T-cell (primary cell): ENCODE measurements at regions not wholly inside any gene's neighbourhood (a gene's known extent, or its start where the extent isn't known, plus 50 kb on each side); places are given as distances from the start of the nearest gene placed in this dataset.

Experiments used
- ATAC-seq, 4 experiments: fragments of 200-7000 bp in 3 of 4; fragments of 150-1000 bp in 1 of 4; cut with Tn5 transposase; replicated peaks in 1 of 4; 1 replicate in 3 of 4; 2 replicates in 1 of 4; pipeline ENCODE4 v1.10.0; 2021; ENCODE audit warnings: moderate library complexity in 3 of 4, mild to moderate bottlenecking in 2 of 4, moderate number of reproducible peaks in 1 of 4
- CTCF ChIA-PET, 2 donors: fragments of 300-600 bp; sonication (Branson Sonifier 250); formaldehyde crosslinking; loops; one replicate each; lab custom pipeline; 2022; ENCODE audit warnings: antibody characterized with exemption in 2 of 2; lab: Charles Lee
- POLR2A ChIA-PET, 2 donors: fragments of 300-600 bp; sonication (Branson Sonifier 250); formaldehyde crosslinking; loops; one replicate each; lab custom pipeline; 2022; ENCODE audit warnings: antibody characterized with exemption in 2 of 2; lab: Charles Lee
- DNase-seq, 35 experiments: peaks; one replicate each; pipeline versions ENCODE4 v3.0.0 to v3.0.0-alpha.2; 2013 to 2023
- H3K27ac ChIP-seq: one replicate; pipeline ENCODE4 v1.5.1; 2013; ENCODE audit warnings: low read length
- H3K27me3 ChIP-seq, 2 experiments: replicated peaks in 1 of 2; 1 replicate in 1 of 2; 2 replicates in 1 of 2; pipeline versions ENCODE4 v1.6.1 to v1.7.0; 2013; ENCODE audit warnings: low read length in 1 of 2, mixed read lengths in 1 of 2; ENCODE audit not compliant: control insufficient read depth in 2 of 2, insufficient read depth in 2 of 2; ENCODE audit errors: extremely low read depth in 1 of 2
- H3K36me3 ChIP-seq, 2 donors: 1 replicate in 1 of 2; 2 replicates in 1 of 2; pipeline versions ENCODE4 v1.6.1 to v1.7.0; 2013; ENCODE audit warnings: low read length in 1 of 2; ENCODE audit not compliant: control insufficient read depth in 2 of 2, insufficient read depth in 1 of 2; ENCODE audit errors: extremely low read depth in 1 of 2
- H3K4me1 ChIP-seq, 2 experiments: 1 replicate in 1 of 2; 2 replicates in 1 of 2; pipeline versions ENCODE4 v1.6.1 to v1.7.0; 2013; ENCODE audit warnings: low read length in 2 of 2, mixed read lengths in 1 of 2; ENCODE audit not compliant: insufficient read depth in 2 of 2, control insufficient read depth in 1 of 2; ENCODE audit errors: extremely low read depth in 1 of 2
- H3K4me3 ChIP-seq, 2 donors: 1 replicate in 1 of 2; 2 replicates in 1 of 2; pipeline versions ENCODE4 v1.5.1 to v1.7.0; 2013; ENCODE audit warnings: mild to moderate bottlenecking in 2 of 2, low read length in 1 of 2, moderate library complexity in 1 of 2; ENCODE audit not compliant: control insufficient read depth in 1 of 2; ENCODE audit errors: extremely low read depth in 1 of 2
- H3K9me3 ChIP-seq: 2 replicates; pipeline ENCODE4 v1.7.0; 2013
- H3K27ac Mint-ChIP-seq, 2 donors: one replicate each; pipeline ENCODE4 v1.8.0; 2020 to 2021; ENCODE audit warnings: mild to moderate bottlenecking in 2 of 2, mixed read lengths in 2 of 2
- H3K27me3 Mint-ChIP-seq, 2 donors: one replicate each; pipeline ENCODE4 v1.8.0; 2021 to 2022; ENCODE audit warnings: mixed read lengths in 2 of 2
- H3K36me3 Mint-ChIP-seq: one replicate; pipeline ENCODE4 v1.8.0; 2021; ENCODE audit warnings: mixed read lengths
- H3K4me1 Mint-ChIP-seq, 3 donors: one replicate each; pipeline ENCODE4 v1.8.0; 2020 to 2022; ENCODE audit warnings: mixed read lengths in 3 of 3, mild to moderate bottlenecking in 1 of 3
- H3K4me3 Mint-ChIP-seq, 3 donors: one replicate each; pipeline ENCODE4 v1.8.0; 2020 to 2022; ENCODE audit warnings: mild to moderate bottlenecking in 3 of 3, mixed read lengths in 3 of 3, moderate library complexity in 3 of 3
- H3K9me3 Mint-ChIP-seq, 3 donors: one replicate each; pipeline ENCODE4 v1.8.0; 2020 to 2022; ENCODE audit warnings: mixed read lengths in 3 of 3
- WGBS: methylation state at CpG from one replicate; pipeline ENCODE4 v1.1.5; 2013; ENCODE audit warnings: missing lambda C conversion rate; ENCODE audit not compliant: insufficient coverage; 5-methylcytosine and 5-hydroxymethylcytosine counted together

GRCh38 chr3:27877061-27878013 lies 155.2 kb upstream of the EOMES start:
- Histone ChIP-seq H3K4me3 (no peak overlapping the region), H3K27ac (no peak overlapping the region), H3K36me3 (no peaks in the 10 kb centered on the region), H3K4me1 (peaks cover 35 to 49% of the 10 kb centered on the region in 2 experiments), H3K9me3 (no peaks in the 10 kb centered on the region), H3K27me3 (no peaks in the 10 kb centered on the region)
- DNase-seq (peak in 1 of 35 experiments; percentile 45), ATAC-seq (no peak)
- Mint-ChIP-seq H3K4me3 (peak overlapping the region in 1 of 3 donors; percentile 39), H3K4me1 (peaks cover 65 to 77% (median 68%) of the 10 kb centered on the region in 3 donors), H3K27me3 (no peaks in the 10 kb centered on the region), H3K27ac (peak overlapping the region; percentile 59 to 63), H3K36me3 (no peaks in the 10 kb centered on the region), H3K9me3 (peaks cover 0 to 5% (median 0%) of the 10 kb centered on the region in 3 donors)
- ChIA-PET POLR2A (no interaction called here), CTCF (no interaction called here)
- WGBS, result 95% methylated on average over 4 of the region's 7 CpGs

- H3K27me3 ChIP-seq, result no peaks in the 10 kb centered on the region
- no peak overlapping the region for H3K27ac ChIP-seq
- H3K36me3 ChIP-seq, result no peaks in the 10 kb centered on the region
- Mint-ChIP-seq H3K36me3 (no peaks in the 10 kb centered on the region), H3K4me3 (peak overlapping the region in 1 of 3 donors; percentile 39), H3K27ac (peak overlapping the region; percentile 59 to 63), H3K9me3 (no peaks in the 10 kb centered on the region), H3K27me3 (no peaks in the 10 kb centered on the region), H3K4me1 (peaks cover 70 to 81% (median 71%) of the 10 kb centered on the region in 3 donors)
- no peaks in the 10 kb centered on the region for H3K9me3 ChIP-seq
- WGBS, result no CpG with 5 or more reads among the region's 1 CpG
- ChIA-PET POLR2A (no interaction called here), CTCF (interaction anchor here in 1 of 2 donors (1.0 kb wide), 1 partner anchor 10 kb away, joined by 3 read pairs; no protein-coding TSS in a partner anchor)
- peak in 1 of 35 experiments; percentile 19 for DNase-seq
- peaks cover 41 to 49% of the 10 kb centered on the region in 2 experiments for H3K4me1 ChIP-seq
- H3K4me3 ChIP-seq, result no peak overlapping the region
- no peak for ATAC-seq
Measured at GRCh38 chr3:27878014-27878383, 155.9 kb upstream of the EOMES start.

GRCh38 chr3:27880969-27881892 lies 159.1 kb upstream of the EOMES start:
- Mint-ChIP-seq H3K4me3 (peak overlapping the region; percentile 72 to 88 (median 85)), H3K27ac (peak overlapping the region; percentile 99), H3K27me3 (no peaks in the 10 kb centered on the region), H3K9me3 (no peaks in the 10 kb centered on the region), H3K4me1 (peaks cover 71 to 81% (median 74%) of the 10 kb centered on the region in 3 donors), H3K36me3 (no peaks in the 10 kb centered on the region)
- CTCF ChIA-PET, result interaction anchor here (0.5 to 1.3 kb wide), 3 partner anchors 28 to 444 kb away, joined by 3 to 9 read pairs (median 5); no protein-coding TSS in a partner anchor
- H3K27me3 ChIP-seq, result no peaks in the 10 kb centered on the region
- no peaks in the 10 kb centered on the region for H3K36me3 ChIP-seq
- peak overlapping the region; percentile 41 to 49 for H3K4me3 ChIP-seq
- WGBS, result 0% methylated on average over 1 of the region's 7 CpGs
- peak overlapping the region; percentile 81 for H3K27ac ChIP-seq
- H3K4me1 ChIP-seq, result peaks cover 46 to 47% of the 10 kb centered on the region in 2 experiments
- peak; percentile 32 to 76 (median 58) for DNase-seq
- peak; percentile 78 to 88 (median 82) for ATAC-seq
- POLR2A ChIA-PET, result interaction anchor here in 1 of 2 donors (0.6 to 0.7 kb wide), 2 partner anchors 215 to 468 kb away, joined by 3 read pairs; no protein-coding TSS in a partner anchor
- H3K9me3 ChIP-seq, result no peaks in the 10 kb centered on the region

- peaks cover 58 to 63% (median 61%) of the 10 kb centered on the region in 3 donors for H3K4me1 Mint-ChIP-seq
- DNase-seq (no peak), ATAC-seq (no peak)
- peak overlapping the region; percentile 83 to 89 for H3K27ac Mint-ChIP-seq
- no peaks in the 10 kb centered on the region for H3K9me3 Mint-ChIP-seq
- Histone ChIP-seq H3K27me3 (peaks cover 0 to 3% of the 10 kb centered on the region in 2 experiments), H3K4me1 (peaks cover 34 to 36% of the 10 kb centered on the region in 2 experiments), H3K27ac (no peak overlapping the region), H3K4me3 (no peak overlapping the region), H3K36me3 (no peaks in the 10 kb centered on the region), H3K9me3 (no peaks in the 10 kb centered on the region)
- POLR2A ChIA-PET, result no interaction called here
- CTCF ChIA-PET, result no interaction called here
- H3K36me3 Mint-ChIP-seq, result no peaks in the 10 kb centered on the region
- WGBS, result no CpG with 5 or more reads among the region's 1 CpG
- no peaks in the 10 kb centered on the region for H3K27me3 Mint-ChIP-seq
- H3K4me3 Mint-ChIP-seq, result no peak overlapping the region
Measured at GRCh38 chr3:27883266-27883665, 161.1 kb upstream of the EOMES start.

GRCh38 chr3:27885641-27886040 lies 163.5 kb upstream of the EOMES start:
- no peak for DNase-seq
- Mint-ChIP-seq H3K27me3 (peaks cover 0 to 1% of the 10 kb centered on the region in 2 donors), H3K36me3 (no peaks in the 10 kb centered on the region), H3K27ac (peak overlapping the region in 1 of 2 donors; percentile 64), H3K4me1 (peaks cover 37 to 43% (median 39%) of the 10 kb centered on the region in 3 donors), H3K4me3 (no peak overlapping the region), H3K9me3 (no peaks in the 10 kb centered on the region)
- Histone ChIP-seq H3K9me3 (no peaks in the 10 kb centered on the region), H3K36me3 (no peaks in the 10 kb centered on the region), H3K4me3 (no peak overlapping the region), H3K4me1 (peaks cover 15 to 24% of the 10 kb centered on the region in 2 experiments), H3K27me3 (peaks cover 0 to 3% of the 10 kb centered on the region in 2 experiments), H3K27ac (no peak overlapping the region)
- WGBS, result no CpG with 5 or more reads among the region's 1 CpG
- no peak for ATAC-seq
- CTCF ChIA-PET, result no interaction called here
- POLR2A ChIA-PET, result interaction anchor here in 1 of 2 donors (0.9 kb wide), 1 partner anchor 30 kb away, joined by 6 read pairs; no protein-coding TSS in a partner anchor
